ENCODE measurements at regions not wholly inside any gene's neighbourhood (a gene's known extent, or its start where the extent isn't known, plus 50 kb on each side); places are given as distances from the start of the nearest gene placed in this dataset.

GRCh38 chr15:96612917-96613316 is 282.4 kb downstream of the NR2F2 start:
- no peak overlapping the region for H3K4me3 Mint-ChIP-seq
- ATAC-seq: no peak
- ChIA-PET POLR2A (no interaction called here), CTCF (no interaction called here)
- peaks cover 23% of the 10 kb centered on the region for H3K9me3 Mint-ChIP-seq
- no peak overlapping the region for H3K27ac Mint-ChIP-seq
- no peaks in the 10 kb centered on the region for H3K27me3 Mint-ChIP-seq (ENCODE audit: low read depth)
- peaks cover 21% of the 10 kb centered on the region for H3K36me3 Mint-ChIP-seq
- DNase-seq (ENCODE audit: low spot score): no peak
- no peak for TF ChIP-seq ZNF396 (CRISPR knock-in tag; IDR thresholded peaks at IDR 0.05; ENCODE audit: borderline replicate concordance)
- TF ChIP-seq NR1H2 (CRISPR knock-in tag; IDR thresholded peaks at IDR 0.05): no peak
- TF ChIP-seq ZSCAN18 (CRISPR knock-in tag; IDR thresholded peaks at IDR 0.05): no peak
- no peak for TF ChIP-seq SP1 (CRISPR knock-in tag; conservative IDR thresholded peaks at IDR 0.05)
- TF ChIP-seq ERG (CRISPR knock-in tag; IDR thresholded peaks at IDR 0.05): no peak
- peaks cover 7% of the 10 kb centered on the region for H3K4me1 Mint-ChIP-seq

GRCh38 chr15:96619174-96619573 is 288.7 kb downstream of the NR2F2 start:
- peak; percentile 76 for ATAC-seq
- CTCF ChIA-PET: interaction anchor here (0.6 kb wide), 2 partner anchors 257 to 329 kb away, joined by 3 read pairs; no protein-coding TSS in a partner anchor
- no peak for DNase-seq (ENCODE audit: low spot score)

GRCh38 chr15:96622714-96623113 is 292.2 kb downstream of the NR2F2 start:
- Mint-ChIP-seq H3K36me3 (no peaks in the 10 kb centered on the region), H3K27me3 (ENCODE audit: low read depth) (no peaks in the 10 kb centered on the region), H3K4me1 (peaks cover 27% of the 10 kb centered on the region), H3K4me3 (no peak overlapping the region), H3K9me3 (no peaks in the 10 kb centered on the region), H3K27ac (no peak overlapping the region)
- no peak for DNase-seq (ENCODE audit: low spot score)
- ChIA-PET POLR2A (no interaction called here), CTCF (interaction anchor here (1.3 kb wide), 1 partner anchor 34 kb away, joined by 4 read pairs; no protein-coding TSS in a partner anchor)
- no peak for ATAC-seq
- TF ChIP-seq EMX1 (CRISPR knock-in tag; IDR thresholded peaks at IDR 0.05) (no peak), CBFB (CRISPR knock-in tag; IDR thresholded peaks at IDR 0.05; ENCODE audit: low read depth) (no peak), MLX (CRISPR knock-in tag; IDR thresholded peaks at IDR 0.05) (no peak), ATF6 (CRISPR knock-in tag; IDR thresholded peaks at IDR 0.05) (no peak), IRF2 (CRISPR knock-in tag; IDR thresholded peaks at IDR 0.05; ENCODE audit: borderline replicate concordance, low read depth) (no peak), ERG (CRISPR knock-in tag; IDR thresholded peaks at IDR 0.05) (no peak), JUN (CRISPR knock-in tag; IDR thresholded peaks at IDR 0.05) (no peak), ZNF416 (CRISPR knock-in tag; IDR thresholded peaks at IDR 0.05) (no peak), ESRRA (CRISPR knock-in tag; IDR thresholded peaks at IDR 0.05; ENCODE audit: borderline replicate concordance) (no peak), MXD4 (CRISPR knock-in tag; IDR thresholded peaks at IDR 0.05; ENCODE audit: borderline replicate concordance) (no peak), CREB1 (CRISPR knock-in tag; IDR thresholded peaks at IDR 0.05) (no peak), RORB (CRISPR knock-in tag; IDR thresholded peaks at IDR 0.05) (no peak)

More at GRCh38 chr15:96619174-96619573, 288.7 kb downstream of the NR2F2 start:
- H3K27me3 Mint-ChIP-seq (ENCODE audit: low read depth): no peaks in the 10 kb centered on the region
- POLR2A ChIA-PET: no interaction called here
- peaks cover 7% of the 10 kb centered on the region for H3K9me3 Mint-ChIP-seq
- no peak for TF ChIP-seq FOXJ3 (CRISPR knock-in tag; IDR thresholded peaks at IDR 0.05; ENCODE audit: borderline replicate concordance)
- TF ChIP-seq SMAD3 (CRISPR knock-in tag; IDR thresholded peaks at IDR 0.05; ENCODE audit: borderline replicate concordance): no peak
- TF ChIP-seq FOXP1 (CRISPR knock-in tag; IDR thresholded peaks at IDR 0.05; ENCODE audit: borderline replicate concordance): no peak
- peaks cover 6% of the 10 kb centered on the region for H3K36me3 Mint-ChIP-seq
- H3K4me3 Mint-ChIP-seq: no peak overlapping the region
- no peak overlapping the region for H3K27ac Mint-ChIP-seq
- peaks cover 29% of the 10 kb centered on the region for H3K4me1 Mint-ChIP-seq

Data from WTC11 (cell line).